SH-SY5Y (cell line): ENCODE measurements at regions not wholly inside any gene's neighbourhood (a gene's known extent, or its start where the extent isn't known, plus 50 kb on each side); places are given as distances from the start of the nearest gene placed in this dataset.

Experiments used
- GATA2 ChIP-seq: IDR thresholded peaks from 2 replicates; pipeline ENCODE4 v1.6.1; 2011; ENCODE audit warnings: mild to moderate bottlenecking, low read depth, low read length
- GATA3 ChIP-seq: IDR thresholded peaks from 2 replicates; pipeline ENCODE4 v1.6.1; 2011; ENCODE audit warnings: low read depth, mild to moderate bottlenecking, low read length, moderate library complexity

DNA sequence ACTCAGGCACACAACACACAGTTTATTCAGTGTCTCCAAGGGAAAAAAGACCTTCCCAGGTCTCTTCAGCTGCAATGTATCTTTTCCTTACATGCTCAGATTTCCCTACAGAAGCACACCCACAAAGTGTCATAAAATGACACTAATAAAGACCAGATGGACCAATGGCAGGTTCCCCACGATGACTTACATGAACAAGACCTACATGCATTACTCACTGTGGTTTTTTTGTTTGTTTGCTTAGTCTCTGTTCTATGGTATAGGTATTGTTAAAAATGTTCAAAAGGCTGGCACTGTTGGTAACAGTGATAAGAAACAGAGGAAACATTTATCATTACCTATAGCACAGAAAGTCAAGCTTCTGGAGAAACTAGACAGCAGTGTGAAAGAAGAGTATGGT is 318.2 kb upstream of the TMCO5A start:
- no peak for TF ChIP-seq GATA2
- no peak for TF ChIP-seq GATA3
